H9 (cell line): ENCODE measurements at regions not wholly inside any gene's neighbourhood (a gene's known extent, or its start where the extent isn't known, plus 50 kb on each side); places are given as distances from the start of the nearest gene placed in this dataset.

ENCODE experiments used
- DNase-seq: peaks from one replicate; pipeline ENCODE4 v3.0.0-alpha.2; 2017
- H2AFZ ChIP-seq: one replicate; pipeline ENCODE4 v1.6.1; 2013; ENCODE audit warnings: mild to moderate bottlenecking, low read length, control low read depth, moderate library complexity
- H2AK5ac ChIP-seq: 2 replicates; pipeline ENCODE4 v1.6.1; 2013; ENCODE audit warnings: low read length, control low read depth, mixed read lengths; ENCODE audit not compliant: insufficient read length
- H2BK120ac ChIP-seq: one replicate; pipeline ENCODE4 v1.6.1; 2013; ENCODE audit warnings: low read depth, mild to moderate bottlenecking, low read length, control low read depth, inconsistent platforms; ENCODE audit not compliant: poor library complexity, severe bottlenecking
- H2BK12ac ChIP-seq: 2 replicates; pipeline ENCODE4 v1.6.1; 2013; ENCODE audit warnings: low read length, control low read depth, mixed read lengths, low read depth; ENCODE audit not compliant: insufficient read length
- H2BK15ac ChIP-seq: 2 replicates; pipeline ENCODE4 v1.6.1; 2013; ENCODE audit warnings: low read depth, low read length, control low read depth
- H2BK20ac ChIP-seq: one replicate; pipeline ENCODE4 v1.6.1; 2013; ENCODE audit warnings: low read depth, mild to moderate bottlenecking, low read length, control low read depth, inconsistent platforms; ENCODE audit not compliant: poor library complexity, severe bottlenecking
- H2BK5ac ChIP-seq: 2 replicates; pipeline ENCODE4 v1.6.1; 2013; ENCODE audit warnings: low read length, control low read depth, mixed read lengths; ENCODE audit not compliant: insufficient read length
- H3K14ac ChIP-seq: 2 replicates; pipeline ENCODE4 v1.6.1; 2013; ENCODE audit warnings: low read length, control low read depth; ENCODE audit not compliant: insufficient read depth
- H3K18ac ChIP-seq: 2 replicates; pipeline ENCODE4 v1.6.1; 2013; ENCODE audit warnings: low read depth, mild to moderate bottlenecking, mixed read lengths, low read length, control low read depth; ENCODE audit not compliant: insufficient read length
- H3K23ac ChIP-seq: 2 replicates; pipeline ENCODE4 v1.6.1; 2013; ENCODE audit warnings: low read length, control low read depth, mixed read lengths, low read depth; ENCODE audit not compliant: insufficient read length
- H3K23me2 ChIP-seq: 2 replicates; pipeline ENCODE4 v1.6.1; 2013; ENCODE audit warnings: low read depth, mild to moderate bottlenecking, mixed read lengths, low read length, control low read depth; ENCODE audit not compliant: insufficient read length, poor library complexity, severe bottlenecking
- H3K27ac ChIP-seq: 2 replicates; pipeline ENCODE4 v1.5.1; 2013; ENCODE audit warnings: low read length, control low read depth, mixed read lengths, low read depth; ENCODE audit not compliant: insufficient read length
- H3K27me3 ChIP-seq: 2 replicates; pipeline ENCODE4 v1.6.1; 2013; ENCODE audit warnings: low read length, control low read depth, inconsistent platforms; ENCODE audit not compliant: insufficient read depth
- H3K4ac ChIP-seq: 2 replicates; pipeline ENCODE4 v1.6.1; 2013; ENCODE audit warnings: low read depth, mild to moderate bottlenecking, control low read depth, inconsistent platforms, low read length, moderate library complexity
- H3K4me1 ChIP-seq: 2 replicates; pipeline ENCODE4 v1.6.1; 2013; ENCODE audit warnings: low read length, control low read depth, inconsistent platforms; ENCODE audit not compliant: insufficient read depth
- H3K4me2 ChIP-seq: 2 replicates; pipeline ENCODE4 v1.6.1; 2013; ENCODE audit warnings: low read length, control low read depth, mixed read lengths; ENCODE audit not compliant: insufficient read length, insufficient read depth
- H3K56ac ChIP-seq: 2 replicates; pipeline ENCODE4 v1.6.1; 2013; ENCODE audit warnings: low read depth, mild to moderate bottlenecking, mixed read lengths, low read length, control low read depth; ENCODE audit not compliant: insufficient read length
- H3K79me1 ChIP-seq: 2 replicates; pipeline ENCODE4 v1.6.1; 2013; ENCODE audit warnings: low read depth, mild to moderate bottlenecking, moderate library complexity, low read length, control low read depth, inconsistent platforms; ENCODE audit not compliant: insufficient read depth, poor library complexity, severe bottlenecking
- H3K79me2 ChIP-seq: 2 replicates; pipeline ENCODE4 v1.6.1; 2013; ENCODE audit warnings: low read length, control low read depth, inconsistent platforms; ENCODE audit not compliant: insufficient read depth
- H3K9ac ChIP-seq: 2 replicates; pipeline ENCODE4 v1.6.1; 2013; ENCODE audit warnings: low read length, control low read depth, mixed read lengths; ENCODE audit not compliant: insufficient read length; ENCODE audit errors: extremely low read depth
- H3K9me3 ChIP-seq: one replicate; pipeline ENCODE4 v1.6.1; 2013; ENCODE audit warnings: low read depth, low read length, inconsistent platforms; ENCODE audit not compliant: control insufficient read depth
- H3T11ph ChIP-seq: one replicate; pipeline ENCODE4 v1.6.1; 2013; ENCODE audit warnings: mild to moderate bottlenecking, low read length, control low read depth, inconsistent platforms
- H4K20me1 ChIP-seq: one replicate; pipeline ENCODE4 v1.6.1; 2013; ENCODE audit not compliant: control insufficient read depth, insufficient read length, insufficient read depth
- H4K5ac ChIP-seq: 2 replicates; pipeline ENCODE4 v1.6.1; 2013; ENCODE audit warnings: low read depth, mild to moderate bottlenecking, mixed read lengths, low read length, control low read depth; ENCODE audit not compliant: insufficient read length
- H4K8ac ChIP-seq: replicated peaks from 2 replicates; pipeline ENCODE4 v1.6.1; 2013; ENCODE audit warnings: low read length, control low read depth, mixed read lengths, low read depth; ENCODE audit not compliant: insufficient read length
- H4K91ac ChIP-seq: 2 replicates; pipeline ENCODE4 v1.6.1; 2013; ENCODE audit warnings: low read depth, mild to moderate bottlenecking, moderate library complexity, mixed read lengths, low read length, control low read depth; ENCODE audit not compliant: insufficient read length
- H3K27ac Mint-ChIP-seq, 3 experiments: 2 replicates in 2 of 3; 3 replicates in 1 of 3; pipeline ENCODE4 v1.8.0; 2020 to 2021; ENCODE audit warnings: mixed read lengths in 3 of 3, mild to moderate bottlenecking in 1 of 3, moderate library complexity in 1 of 3
- H3K27me3 Mint-ChIP-seq: 2 replicates; pipeline ENCODE4 v1.8.0; 2021; ENCODE audit warnings: low read depth, mild to moderate bottlenecking, moderate library complexity, mixed read lengths
- H3K36me3 Mint-ChIP-seq, 3 experiments: 2 replicates in 2 of 3; 3 replicates in 1 of 3; pipeline ENCODE4 v1.8.0; 2020 to 2021; ENCODE audit warnings: low read depth in 3 of 3, mixed read lengths in 3 of 3; ENCODE audit not compliant: insufficient read depth in 1 of 3
- H3K4me1 Mint-ChIP-seq, 2 experiments: 2 replicates each; pipeline ENCODE4 v1.8.0; 2020; ENCODE audit warnings: mixed read lengths in 2 of 2
- H3K4me3 Mint-ChIP-seq, 2 experiments: 2 replicates in 1 of 2; 3 replicates in 1 of 2; pipeline ENCODE4 v1.8.0; 2020 to 2021; ENCODE audit warnings: mild to moderate bottlenecking in 2 of 2, mixed read lengths in 2 of 2, moderate library complexity in 1 of 2
- H3K9me3 Mint-ChIP-seq, 2 experiments: 2 replicates in 1 of 2; 3 replicates in 1 of 2; pipeline ENCODE4 v1.8.0; 2020; ENCODE audit warnings: mild to moderate bottlenecking in 2 of 2, mixed read lengths in 2 of 2, moderate library complexity in 1 of 2
- CTCF ChIP-seq: fragments of 200-600 bp; sonication (generic); conservative IDR thresholded peaks from 3 replicates; pipeline ENCODE4 v1.8.0; 2021; ENCODE audit warnings: antibody characterized with exemption, mild to moderate bottlenecking
- WGBS: extraction: QIAGEN DNeasy Blood & Tissue Kit; methylation state at CpG from one replicate; pipeline ENCODE4 v1.1.7; 2013; ENCODE audit warnings: missing lambda C conversion rate, low lambda C conversion rate, mixed read lengths; ENCODE audit not compliant: insufficient read length; ENCODE audit errors: extremely low coverage; 5-methylcytosine and 5-hydroxymethylcytosine counted together

DNA sequence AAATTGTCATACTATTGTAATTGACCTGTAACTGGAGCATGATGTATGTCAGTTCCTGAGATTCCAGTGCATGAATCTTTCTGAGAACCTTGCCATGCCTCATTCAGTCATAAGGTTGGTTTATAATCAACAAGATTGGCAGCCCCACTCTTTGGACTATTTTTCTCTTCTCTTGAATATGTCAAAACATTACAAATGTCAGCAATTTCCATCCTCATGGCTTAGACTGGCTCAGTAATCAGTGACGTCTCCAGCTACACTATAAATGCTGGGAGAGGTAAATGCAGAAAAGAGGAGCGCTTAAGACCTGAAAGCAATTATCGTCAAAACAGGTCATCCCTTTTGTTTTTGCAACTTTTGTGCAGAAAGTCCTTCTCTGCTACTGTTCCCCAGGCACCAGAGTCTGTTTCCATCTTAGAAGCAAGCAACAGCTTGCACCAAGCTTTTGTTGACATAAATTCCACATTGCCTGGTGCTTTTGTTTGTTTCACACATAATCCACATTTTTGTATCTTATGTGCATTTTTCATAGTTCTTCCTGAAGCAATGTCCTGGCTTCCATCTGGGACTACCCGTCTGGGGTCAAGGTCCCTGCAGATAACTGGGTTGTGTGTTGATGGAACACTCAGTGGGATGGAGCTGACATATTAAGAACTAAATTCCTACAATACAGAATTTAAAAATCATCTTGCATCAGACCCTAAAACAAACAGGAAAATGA, 149.8 kb downstream of the OSR1 start:
- Histone ChIP-seq H3K4ac (no peak overlapping the region), H3K79me2 (no peaks in the 10 kb centered on the region), H3K23ac (no peak overlapping the region), H2BK15ac (no peak overlapping the region), H3K27ac (no peak overlapping the region), H3K27me3 (no peaks in the 10 kb centered on the region), H3T11ph (no peak overlapping the region), H2AK5ac (no peak overlapping the region), H3K9me3 (no peaks in the 10 kb centered on the region), H3K14ac (no peak overlapping the region), H3K4me2 (no peak overlapping the region), H3K18ac (no peak overlapping the region), H2AFZ (no peak overlapping the region), H4K5ac (no peak overlapping the region), H3K9ac (no peak overlapping the region), H2BK20ac (no peak overlapping the region), H4K91ac (no peak overlapping the region), H4K8ac (no peak overlapping the region), H3K56ac (no peak overlapping the region), H2BK120ac (no peak overlapping the region), H2BK5ac (no peak overlapping the region), H3K23me2 (no peaks in the 10 kb centered on the region), H3K4me1 (no peaks in the 10 kb centered on the region), H3K79me1 (no peaks in the 10 kb centered on the region), H2BK12ac (no peak overlapping the region), H4K20me1 (no peaks in the 10 kb centered on the region)
- no peaks in the 10 kb centered on the region for H3K9me3 Mint-ChIP-seq
- TF ChIP-seq CTCF = no peak
- no peak overlapping the region for H3K4me3 Mint-ChIP-seq
- H3K36me3 Mint-ChIP-seq = no peaks in the 10 kb centered on the region
- peaks cover 0 to 9% of the 10 kb centered on the region in 2 experiments; a peak in 2 of 4 replicates for H3K4me1 Mint-ChIP-seq
- no peak overlapping the region for H3K27ac Mint-ChIP-seq
- DNase-seq = no peak
- WGBS = no CpG with 5 or more reads among the region's 4 CpGs
- H3K27me3 Mint-ChIP-seq = no peaks in the 10 kb centered on the region; the same call in 1 of the 2 replicates
